Putamen (tissue), 1 donor: ENCODE measurements at regions not wholly inside any gene's neighbourhood (a gene's known extent, or its start where the extent isn't known, plus 50 kb on each side); places are given as distances from the start of the nearest gene placed in this dataset.
"Not testable (repeated sequence)": the region's sequence is repeated elsewhere in the genome, so short reads cannot be mapped to it uniquely, and the experiment has no call there.

ENCODE experiments used
- DNase-seq: peaks from one replicate; pipeline ENCODE4 v3.0.0-alpha.2; 2016; ENCODE audit warnings: low spot score

DNA sequence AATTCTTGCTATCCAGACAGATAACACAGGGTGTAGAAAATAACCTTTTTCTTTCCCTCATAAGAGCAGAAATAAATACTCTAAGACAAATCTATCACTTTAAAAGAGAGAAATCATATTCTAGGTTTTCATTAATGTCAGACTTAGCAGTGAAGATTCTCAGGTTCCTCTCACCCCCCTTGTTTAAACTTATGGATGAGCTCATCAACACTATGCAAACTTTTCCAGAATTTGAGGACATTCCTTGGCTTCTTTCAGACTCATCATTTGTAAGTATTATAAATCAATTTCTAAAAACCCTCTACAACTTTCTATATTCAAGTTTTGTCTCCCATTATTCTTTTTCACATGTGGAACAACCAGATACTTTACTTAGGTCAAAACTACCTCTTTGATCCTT, 374.9 kb upstream of the TRPC7 start:
- no peak for DNase-seq

DNA sequence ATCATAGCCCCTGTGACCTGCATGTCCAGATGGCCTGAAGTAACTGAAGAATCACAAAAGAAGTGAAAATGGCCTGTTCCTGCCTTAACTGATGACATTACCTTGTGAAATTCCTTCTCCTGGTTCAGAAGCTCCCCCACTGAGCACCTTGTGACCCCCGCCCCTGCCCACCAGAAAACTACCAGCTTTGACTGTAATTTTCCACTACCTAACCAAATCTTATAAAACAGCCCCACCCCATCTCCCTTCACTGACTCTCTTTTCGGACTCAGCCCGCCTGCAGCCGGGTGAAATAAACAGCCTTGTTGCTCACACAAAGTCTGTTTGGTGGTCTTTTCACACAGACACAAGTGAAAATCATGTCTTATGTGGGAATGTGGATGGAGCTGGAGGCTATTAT, 373.9 kb upstream of the TRPC7 start:
- not testable (repeated sequence) for DNase-seq

DNA sequence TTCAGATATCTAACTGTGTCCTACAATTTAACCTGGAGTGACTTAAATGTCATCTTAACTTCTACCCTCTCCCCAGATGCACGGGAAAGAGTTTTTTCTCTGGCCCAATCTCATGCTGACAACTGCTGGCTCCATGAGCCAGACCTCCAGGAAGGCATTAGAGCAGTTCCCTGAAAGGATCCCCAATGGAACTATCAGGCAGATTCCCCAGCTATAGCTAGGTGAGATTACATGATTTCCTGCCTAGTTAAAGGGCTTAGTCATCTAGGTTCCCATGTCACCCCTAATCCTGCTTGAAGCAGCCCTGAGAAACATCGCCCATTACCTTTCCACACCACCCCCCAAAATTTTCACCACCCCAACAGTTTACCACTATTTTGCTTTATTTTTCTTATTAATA, 373.5 kb upstream of the TRPC7 start:
- no peak for DNase-seq

DNA sequence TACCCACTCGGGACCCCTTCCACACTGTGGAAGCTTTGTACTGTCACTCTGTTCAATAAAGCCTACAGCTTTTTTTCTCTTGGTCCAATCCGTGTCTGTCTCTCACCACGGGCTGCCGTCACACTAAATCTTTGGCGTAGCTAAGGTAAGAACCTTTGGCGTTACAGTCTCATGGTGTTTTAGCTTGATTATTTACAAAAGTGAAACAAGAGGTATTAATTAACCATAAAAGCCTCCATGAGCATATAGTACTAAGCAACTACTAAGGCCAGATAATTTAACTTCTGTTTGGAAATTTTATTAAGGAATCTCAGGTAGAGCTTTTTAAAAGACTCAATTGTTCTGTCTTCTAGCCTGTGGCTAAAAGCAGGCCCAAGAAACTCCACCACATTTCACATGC, 370.7 kb upstream of the TRPC7 start:
- no peak for DNase-seq

DNA sequence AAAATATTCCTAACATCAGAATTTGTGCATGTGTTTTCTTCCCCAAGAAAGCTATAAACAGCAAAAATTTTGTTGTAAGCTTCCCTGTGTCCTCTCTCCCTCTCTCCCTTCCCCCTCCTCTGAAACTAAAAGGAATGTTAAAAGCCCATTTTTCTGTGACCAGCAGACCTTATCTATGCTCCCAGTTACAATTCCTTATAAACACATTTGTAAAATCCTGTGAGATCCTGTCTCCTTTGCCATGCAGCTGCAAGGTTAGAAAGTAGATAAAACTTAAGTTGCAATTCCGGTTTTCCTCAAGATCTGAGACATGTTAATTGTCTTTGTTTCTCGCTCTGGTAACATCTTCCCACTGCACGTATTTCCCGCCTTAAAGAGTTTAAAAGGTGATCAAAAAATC, 370.3 kb upstream of the TRPC7 start:
- not testable (repeated sequence) for DNase-seq

DNA sequence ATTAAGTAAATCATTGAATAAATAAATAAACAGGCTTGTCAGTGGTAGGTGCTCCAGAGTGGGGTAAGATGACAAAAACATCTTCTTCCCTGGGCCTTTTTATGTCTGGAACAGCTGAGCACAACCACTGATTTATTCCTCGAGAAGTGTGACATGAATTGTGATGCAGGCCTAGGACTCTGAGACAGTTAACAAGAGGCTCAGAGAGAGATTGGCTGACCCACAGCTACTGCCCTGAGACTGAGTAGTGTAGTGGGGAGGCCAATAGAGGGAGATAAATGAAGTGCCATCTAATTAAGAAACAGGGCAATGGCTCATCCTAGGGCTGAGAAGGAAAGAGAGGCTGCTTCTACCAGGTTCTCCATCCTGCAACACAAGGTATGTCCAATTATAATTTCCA, 369.3 kb upstream of the TRPC7 start:
- DNase-seq: no peak

DNA sequence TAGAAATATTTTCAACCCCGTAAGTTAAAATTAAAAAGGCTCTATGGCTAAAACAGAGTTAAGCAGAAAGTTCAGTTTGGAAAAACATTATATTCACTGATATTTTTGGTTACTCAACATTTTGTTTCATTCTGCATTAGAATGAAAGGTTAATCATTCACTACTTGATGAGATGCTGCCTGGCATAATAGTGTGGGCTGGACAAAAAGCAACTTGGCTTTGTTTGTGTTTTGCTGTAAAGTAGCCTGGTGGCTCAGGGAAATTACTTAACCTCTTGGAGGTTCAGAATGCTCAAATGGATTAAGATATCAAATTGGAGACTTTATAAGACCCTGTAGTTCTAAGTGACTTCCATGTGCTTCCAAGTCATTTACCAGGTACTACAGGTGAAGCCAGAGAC, 367.4 kb upstream of the TRPC7 start:
- DNase-seq: no peak

DNA sequence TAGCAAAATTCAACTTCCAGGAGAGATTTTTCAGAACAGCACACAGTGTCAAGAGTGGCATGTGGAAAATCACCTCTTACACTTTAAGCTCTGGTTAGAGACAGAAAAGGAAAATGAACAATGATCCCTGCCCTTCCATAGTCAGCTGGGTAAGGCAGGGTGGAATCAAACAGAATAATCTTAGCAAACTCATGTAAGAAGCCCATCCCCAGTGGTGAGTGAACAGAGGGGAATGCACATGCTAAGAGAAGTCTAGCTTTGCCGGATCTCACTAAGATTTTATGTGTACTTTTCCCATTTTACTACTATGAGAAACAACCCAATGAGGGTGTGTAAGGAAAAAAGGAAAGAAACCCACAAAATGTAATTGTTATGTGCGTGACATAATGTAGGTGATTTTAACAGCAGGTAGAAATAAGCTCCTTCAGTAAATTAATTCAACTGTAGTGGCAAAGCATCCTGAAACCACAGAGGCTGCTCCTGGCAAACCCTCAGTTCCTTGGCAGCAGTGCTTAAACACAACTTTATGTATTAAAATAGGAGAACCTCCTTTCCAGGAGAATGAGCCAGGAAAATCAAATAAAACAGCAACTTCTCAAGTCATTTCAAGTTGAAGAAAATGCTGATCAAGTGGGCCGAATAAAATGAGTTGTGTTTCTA, 366.0 kb upstream of the TRPC7 start:
- peak; percentile 49 for DNase-seq

DNA sequence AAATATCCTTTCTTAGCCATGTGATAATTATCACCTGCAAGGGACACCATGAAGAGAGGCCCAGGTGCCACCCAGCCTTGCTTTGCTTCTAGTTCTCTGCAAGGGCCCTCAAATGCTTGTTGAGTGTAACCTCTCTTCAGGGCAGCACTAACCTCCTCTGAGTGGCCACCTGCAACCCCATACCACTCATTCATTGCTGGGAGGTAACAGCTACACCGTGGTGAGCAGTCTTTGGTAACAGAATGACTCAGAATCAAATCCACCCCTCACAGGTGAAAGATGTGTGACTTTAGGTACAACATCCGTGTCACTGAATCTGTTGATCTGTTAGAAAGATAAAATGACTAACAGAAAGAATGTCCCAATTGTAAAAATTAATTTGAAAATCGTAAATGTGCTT, 365.1 kb upstream of the TRPC7 start:
- no peak for DNase-seq

DNA sequence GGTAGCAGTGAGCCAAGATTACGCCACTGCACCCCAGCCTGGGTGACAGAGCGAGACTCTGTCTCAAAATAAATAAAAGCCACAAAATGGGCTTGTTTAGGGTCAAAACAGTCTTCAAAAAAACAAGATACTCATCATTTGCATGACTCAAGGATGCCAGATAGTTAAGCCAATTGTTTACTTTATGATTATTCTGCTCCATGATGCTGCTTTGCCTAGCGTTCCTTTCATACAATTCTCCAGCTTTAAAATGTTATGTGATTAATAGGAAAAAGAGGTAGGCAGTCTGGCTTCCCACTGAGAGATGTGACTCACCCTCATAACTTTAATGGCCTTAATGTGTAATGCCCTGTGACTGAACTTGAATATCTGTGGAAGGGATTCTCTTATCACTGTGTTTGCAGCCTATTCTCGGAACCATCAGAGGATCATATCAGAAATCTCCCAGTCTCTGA, 364.6 kb upstream of the TRPC7 start:
- peak; percentile 36 for DNase-seq

DNA sequence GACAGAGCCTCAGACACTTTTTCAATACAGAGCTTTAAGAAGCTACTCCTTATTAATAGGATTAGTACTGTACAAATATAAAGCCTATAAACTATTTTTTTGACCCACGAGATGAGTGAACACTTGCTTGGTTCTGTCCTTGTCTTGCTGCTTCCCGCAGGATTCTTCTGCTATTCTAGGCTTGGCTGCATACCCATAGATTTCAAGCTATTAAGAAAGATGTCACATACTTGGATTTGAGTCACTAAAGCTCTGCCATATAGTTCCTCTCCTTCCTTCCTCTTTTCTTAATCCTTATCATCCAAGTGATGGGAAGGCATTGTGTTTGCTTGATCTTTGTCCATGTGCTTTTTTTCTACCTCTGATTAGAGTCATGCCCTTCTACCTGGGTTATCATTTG, 361.2 kb upstream of the TRPC7 start:
- DNase-seq: no peak

DNA sequence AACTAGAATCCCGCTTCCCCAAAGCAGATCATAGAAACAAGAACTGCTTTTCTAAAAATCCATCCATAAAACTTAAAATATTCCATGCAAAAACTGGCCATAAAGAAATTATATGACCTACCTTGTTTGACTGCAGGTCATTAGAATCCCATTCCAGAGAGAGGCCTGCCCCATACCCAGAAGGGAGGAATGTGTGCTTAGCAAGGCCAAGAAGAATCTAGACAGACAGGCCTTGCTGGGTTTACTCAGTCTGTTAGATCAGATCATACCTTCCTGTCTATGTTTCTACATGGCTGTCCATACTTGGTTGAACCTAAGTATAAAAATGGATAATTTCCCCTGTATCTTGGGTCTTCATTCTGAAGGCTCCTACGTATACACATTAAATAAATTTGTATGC, 358.8 kb upstream of the TRPC7 start:
- DNase-seq: no peak

DNA sequence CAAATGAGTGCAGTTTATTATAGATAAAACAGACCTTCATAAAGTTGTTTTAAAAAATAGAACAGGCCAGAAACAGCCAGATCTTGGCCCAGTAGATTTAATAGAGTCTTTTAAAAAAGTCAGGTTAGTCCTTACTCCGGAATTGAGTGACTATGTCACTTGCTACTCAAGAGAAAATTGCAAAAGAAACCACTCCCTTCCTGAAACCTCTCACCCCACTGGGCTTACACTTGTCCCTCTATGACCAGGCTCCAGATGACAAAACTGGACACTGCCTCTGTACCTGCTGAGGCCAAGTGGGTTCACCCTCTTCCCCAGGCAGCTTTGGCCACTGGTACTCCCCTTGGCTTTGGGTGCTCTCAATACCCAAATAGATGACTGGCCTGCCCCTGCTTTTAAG, 357.2 kb upstream of the TRPC7 start:
- DNase-seq: no peak

DNA sequence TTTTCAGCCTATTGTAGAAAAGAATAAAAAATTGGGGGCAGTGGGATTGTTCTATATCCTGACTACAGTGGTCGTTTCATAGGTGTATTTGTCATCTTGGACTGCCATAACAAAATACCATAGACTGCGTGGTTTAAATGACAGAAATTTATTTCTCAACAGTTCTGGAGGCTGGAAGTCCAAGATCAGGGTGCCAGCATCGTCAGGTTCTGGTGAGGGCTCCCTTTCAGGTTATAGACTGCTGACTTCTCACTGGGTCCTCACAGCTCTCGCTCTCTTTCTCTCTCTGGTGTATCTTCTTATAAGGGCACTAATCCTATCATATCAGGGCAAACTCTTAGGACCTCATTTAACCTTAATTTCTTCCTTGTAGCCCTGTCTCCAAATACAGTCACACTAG, 356.7 kb upstream of the TRPC7 start:
- no peak for DNase-seq

DNA sequence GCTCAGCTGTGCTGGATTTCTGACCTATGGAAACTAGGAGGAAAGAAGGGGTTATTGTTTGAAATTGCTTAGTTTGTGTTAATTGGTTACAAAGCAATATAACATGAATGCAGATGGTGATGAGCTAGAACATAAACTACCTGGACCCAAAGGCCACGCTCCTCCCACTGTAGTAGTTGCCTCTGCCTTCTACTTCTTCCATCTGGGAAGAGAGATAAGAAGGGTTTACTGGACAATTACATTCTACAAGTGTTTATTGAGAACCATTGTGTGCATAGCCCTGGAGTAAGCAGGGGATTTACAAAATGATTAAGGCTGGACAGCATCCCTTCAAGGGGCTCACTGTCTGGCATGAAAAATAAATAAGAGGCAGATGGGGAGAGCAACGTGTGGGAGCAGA, 355.3 kb upstream of the TRPC7 start:
- no peak for DNase-seq

DNA sequence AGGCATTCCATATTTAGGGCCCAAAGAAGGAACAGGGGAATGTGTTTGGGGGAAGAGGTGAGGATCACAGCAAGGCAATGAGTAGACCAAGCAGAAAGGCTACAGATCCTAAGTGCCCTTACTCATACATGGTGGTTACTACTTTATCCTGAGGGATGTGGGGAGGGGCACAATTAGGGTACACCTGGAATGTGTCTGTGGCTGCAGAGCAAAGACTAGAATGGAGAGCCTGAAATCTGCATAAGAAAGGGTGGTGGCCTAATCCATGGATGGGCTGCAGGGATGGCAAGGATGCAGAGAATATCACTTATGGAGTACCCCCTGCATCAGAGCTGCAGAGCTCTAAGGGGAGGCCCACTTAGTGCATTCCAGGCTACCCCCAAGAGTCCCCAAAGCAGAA, 352.6 kb upstream of the TRPC7 start:
- no peak for DNase-seq

DNA sequence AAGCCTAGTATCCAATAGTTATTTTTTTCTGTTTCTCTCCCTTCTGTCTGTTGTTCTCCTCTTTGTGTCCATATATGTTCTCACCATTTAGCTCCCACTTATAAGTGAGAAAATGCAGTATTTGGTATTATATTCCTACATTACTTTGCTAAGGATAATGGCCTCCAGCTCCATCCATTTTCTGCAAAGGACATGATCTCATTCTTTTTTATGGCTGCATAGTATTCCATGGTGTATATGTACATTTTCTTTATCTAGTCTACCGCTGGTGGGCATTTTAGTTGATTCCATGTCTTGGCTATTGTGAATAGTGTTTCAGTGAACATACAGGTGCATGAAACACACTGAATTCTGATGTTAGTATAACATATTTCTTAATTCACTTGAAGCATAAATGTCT, 348.9 kb upstream of the TRPC7 start:
- DNase-seq: no peak

DNA sequence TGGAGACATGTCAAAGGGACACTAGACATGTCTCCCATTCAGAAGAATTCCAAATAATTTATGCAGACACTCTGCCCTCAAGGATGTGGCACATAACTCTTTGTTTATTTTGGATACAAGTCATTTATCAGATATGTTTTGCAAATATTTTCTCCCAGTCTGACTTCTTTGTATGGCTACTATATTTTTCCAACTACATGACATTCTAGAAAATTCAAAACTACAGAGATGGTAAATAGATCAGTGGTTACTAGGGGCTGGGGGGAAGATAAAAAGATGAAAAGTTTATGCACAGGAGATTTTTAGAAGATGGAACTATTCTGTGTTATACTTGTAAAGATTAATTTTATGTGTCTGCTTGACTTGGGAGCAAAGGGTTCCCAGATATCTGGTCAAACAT, 347.3 kb upstream of the TRPC7 start:
- DNase-seq: no peak

DNA sequence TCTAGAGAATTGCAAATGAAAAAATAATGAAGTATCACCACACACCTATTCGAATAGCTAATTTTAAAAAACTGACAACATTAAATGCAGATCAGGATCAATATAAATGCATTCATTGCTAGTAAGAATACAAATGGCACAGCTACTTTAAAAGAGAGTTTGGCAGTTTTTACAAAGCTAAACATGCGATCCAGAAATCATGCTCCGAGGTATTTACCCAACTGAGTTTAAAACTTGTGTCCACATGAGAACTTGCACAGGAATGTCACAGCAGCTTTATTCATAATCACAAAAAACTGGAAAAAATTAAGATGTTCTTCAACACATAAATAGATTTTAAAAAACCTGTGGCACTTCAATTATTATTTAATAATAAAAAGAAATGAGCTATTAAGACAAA, 345.5 kb upstream of the TRPC7 start:
- no peak for DNase-seq

DNA sequence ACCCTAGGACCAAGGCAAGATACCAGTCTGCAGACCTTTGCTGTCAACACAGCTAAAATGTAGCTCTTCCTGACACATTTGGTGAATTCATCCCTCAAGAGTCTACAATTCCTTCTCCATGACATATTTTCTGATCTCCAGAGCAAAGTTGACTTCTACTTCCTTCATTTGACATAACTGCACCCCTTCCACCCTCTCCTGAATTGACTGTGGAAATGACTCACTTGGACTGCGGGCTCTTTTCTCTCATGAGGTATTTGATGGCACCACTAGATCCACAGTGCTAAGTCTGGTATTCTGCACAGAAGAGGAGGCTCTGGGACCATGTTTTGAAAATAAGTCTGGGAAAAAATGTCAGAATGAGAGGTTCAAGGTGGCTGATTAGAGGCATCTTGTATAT, 338.4 kb upstream of the TRPC7 start:
- DNase-seq: no peak

DNA sequence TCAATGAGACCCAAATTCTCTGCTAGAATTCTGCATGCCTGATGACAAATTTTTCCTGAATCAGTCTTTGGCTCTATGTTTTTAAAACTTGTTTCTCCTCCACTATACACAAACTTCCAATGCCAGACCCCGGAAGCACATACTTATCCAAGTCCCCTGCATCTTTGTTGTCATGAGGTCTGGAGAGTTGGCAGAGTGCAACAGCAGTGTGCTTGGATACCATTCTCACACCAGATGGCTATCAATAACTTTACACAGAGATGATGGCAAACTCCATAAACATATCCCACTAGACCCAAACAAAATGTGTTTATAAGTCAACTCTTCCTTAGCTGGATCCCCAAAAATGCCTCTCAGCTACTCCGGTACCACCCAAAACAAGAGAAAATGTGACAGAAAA, 337.7 kb upstream of the TRPC7 start:
- DNase-seq: no peak

DNA sequence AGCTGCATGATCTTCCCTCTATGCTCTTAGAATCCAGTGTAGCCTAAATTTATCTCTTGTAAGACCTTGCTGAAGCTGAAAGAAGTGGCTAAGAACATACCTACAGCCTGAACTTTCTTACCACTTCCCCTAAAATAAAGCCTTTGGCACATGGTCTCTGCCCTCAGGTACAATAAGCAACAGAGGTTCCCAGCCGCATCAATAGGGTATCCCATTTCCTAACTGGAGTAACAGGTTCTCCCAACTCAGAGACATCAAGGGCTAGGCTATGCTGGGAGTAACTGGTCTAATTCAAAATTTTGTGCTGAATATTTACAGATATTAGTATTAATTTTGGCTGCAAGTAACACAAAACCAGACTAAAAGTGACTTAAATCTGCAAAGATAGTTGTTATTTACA, 335.8 kb upstream of the TRPC7 start:
- no peak for DNase-seq

DNA sequence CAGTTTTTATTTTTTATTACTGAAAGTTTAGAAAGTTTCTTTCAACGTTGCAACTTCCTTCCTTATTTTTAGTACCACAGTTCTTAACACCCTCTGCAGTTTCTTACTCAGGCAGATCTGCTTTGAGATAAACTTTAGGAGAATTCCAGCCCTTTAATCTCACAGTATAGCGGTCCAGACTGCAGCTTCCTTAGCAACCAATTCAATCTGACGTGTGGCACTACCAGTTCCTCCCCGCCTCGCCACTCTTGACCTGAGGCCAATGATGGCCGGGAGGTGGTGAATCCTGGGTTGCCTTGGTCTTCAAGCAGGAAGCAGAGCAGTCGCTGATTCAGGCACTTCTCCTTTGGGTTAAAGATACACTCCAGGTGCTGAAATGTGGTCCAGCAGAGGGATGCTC, 334.3 kb upstream of the TRPC7 start:
- DNase-seq: no peak

DNA sequence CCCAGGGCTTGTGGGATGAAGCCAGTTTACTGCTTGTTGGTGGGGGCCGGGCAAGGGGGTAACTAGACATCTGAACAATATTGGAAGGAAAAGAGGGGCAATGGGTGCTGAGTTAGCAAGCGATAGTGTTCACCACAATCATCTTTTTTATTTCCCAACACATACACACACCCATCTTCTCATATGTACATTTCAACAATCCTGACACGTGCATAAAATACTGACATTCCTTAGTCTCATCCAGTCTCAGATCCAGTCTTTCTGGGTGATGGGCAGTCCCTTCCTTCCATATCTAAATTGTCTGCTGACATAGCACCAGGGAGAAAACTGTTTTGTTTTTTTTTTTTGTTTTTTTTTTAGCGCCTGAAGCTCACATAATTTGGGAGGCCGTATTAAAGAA, 333.6 kb upstream of the TRPC7 start:
- no peak for DNase-seq

DNA sequence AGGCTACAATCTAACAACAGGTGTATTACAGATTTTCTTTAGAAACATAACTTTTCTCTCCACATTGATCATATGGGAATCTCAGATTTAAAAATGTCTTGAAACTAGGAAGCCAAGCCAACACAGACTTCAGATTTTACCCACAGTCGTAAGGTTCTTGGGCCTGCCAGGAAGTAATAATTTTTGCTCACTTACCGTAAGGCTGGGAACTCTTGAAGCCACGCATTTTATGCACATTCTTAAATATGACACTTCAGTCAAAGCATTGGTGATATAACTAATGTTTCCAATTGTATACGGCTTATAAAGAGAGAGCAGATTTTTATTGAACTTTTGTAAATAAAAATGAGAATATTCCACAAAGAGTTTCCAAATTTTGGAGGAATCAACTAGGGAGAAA, 328.9 kb upstream of the TRPC7 start:
- no peak for DNase-seq
